ENCODE measurements at regions not wholly inside any gene's neighbourhood (a gene's known extent, or its start where the extent isn't known, plus 50 kb on each side); places are given as distances from the start of the nearest gene placed in this dataset.

GRCh38 chr5:86679529-86679928, 61.8 kb downstream of the COX7C start:
- ATAC-seq, result peak; percentile 85

GRCh38 chr5:86679949-86680348, 62.2 kb downstream of the COX7C start:
- CTCF ChIA-PET, result interaction anchor here (1.5 kb wide), 1 partner anchor 114 kb away, joined by 6 read pairs; no protein-coding TSS in a partner anchor
- TF ChIP-seq E2F4 (CRISPR knock-in tag; IDR thresholded peaks at IDR 0.05; ENCODE audit: borderline replicate concordance, low read depth) (no peak), NR1H2 (CRISPR knock-in tag; IDR thresholded peaks at IDR 0.05) (no peak), E2F5 (CRISPR knock-in tag; IDR thresholded peaks at IDR 0.05) (no peak), MYBL2 (CRISPR knock-in tag; IDR thresholded peaks at IDR 0.05) (no peak), GTF2I (CRISPR knock-in tag; conservative IDR thresholded peaks at IDR 0.05) (no peak), NFE2L1 (CRISPR knock-in tag; IDR thresholded peaks at IDR 0.05) (no peak), FOXP1 (CRISPR knock-in tag; IDR thresholded peaks at IDR 0.05; ENCODE audit: borderline replicate concordance) (no peak)
- POLR2A ChIA-PET, result no interaction called here
- no peaks in the 10 kb centered on the region for H3K4me1 Mint-ChIP-seq
- H3K27me3 Mint-ChIP-seq (ENCODE audit: low read depth), result no peaks in the 10 kb centered on the region
- H3K27ac Mint-ChIP-seq, result no peak overlapping the region
- no peak for ATAC-seq
- DNase-seq (ENCODE audit: low spot score), result no peak
- no peaks in the 10 kb centered on the region for H3K36me3 Mint-ChIP-seq
- H3K9me3 Mint-ChIP-seq, result no peaks in the 10 kb centered on the region
- H3K4me3 Mint-ChIP-seq, result no peak overlapping the region

More at GRCh38 chr5:86679529-86679928, 61.8 kb downstream of the COX7C start:
- no peaks in the 10 kb centered on the region for H3K9me3 Mint-ChIP-seq
- no peak for TF ChIP-seq NR2C2 (CRISPR knock-in tag; IDR thresholded peaks at IDR 0.05)
- TF ChIP-seq CTCF (IDR thresholded peaks at IDR 0.05), result peak; percentile 53
- CTCF ChIA-PET, result interaction anchor here (1.2 to 1.5 kb wide), 2 partner anchors 113 to 216 kb away, joined by 6 to 10 read pairs; no protein-coding TSS in a partner anchor
- no peak overlapping the region for H3K4me3 Mint-ChIP-seq
- no peak for DNase-seq (ENCODE audit: low spot score)
- H3K4me1 Mint-ChIP-seq, result no peaks in the 10 kb centered on the region
- H3K27ac Mint-ChIP-seq, result no peak overlapping the region
- no peaks in the 10 kb centered on the region for H3K36me3 Mint-ChIP-seq
- POLR2A ChIA-PET, result no interaction called here
- no peaks in the 10 kb centered on the region for H3K27me3 Mint-ChIP-seq (ENCODE audit: low read depth)

- no peak for ATAC-seq
- Mint-ChIP-seq H3K36me3 (no peaks in the 10 kb centered on the region), H3K27me3 (ENCODE audit: low read depth) (no peaks in the 10 kb centered on the region), H3K9me3 (no peaks in the 10 kb centered on the region), H3K27ac (no peak overlapping the region), H3K4me1 (no peaks in the 10 kb centered on the region), H3K4me3 (no peak overlapping the region)
- ChIA-PET POLR2A (no interaction called here), CTCF (no interaction called here)
- no peak for DNase-seq (ENCODE audit: low spot score)
- TF ChIP-seq CREM (CRISPR knock-in tag; IDR thresholded peaks at IDR 0.05) (no peak), JUN (CRISPR knock-in tag; IDR thresholded peaks at IDR 0.05) (no peak), E2F4 (CRISPR knock-in tag; IDR thresholded peaks at IDR 0.05; ENCODE audit: borderline replicate concordance, low read depth) (no peak), NR1H2 (CRISPR knock-in tag; IDR thresholded peaks at IDR 0.05) (no peak), TCF7 (CRISPR knock-in tag; IDR thresholded peaks at IDR 0.05; ENCODE audit: low read depth) (no peak), ATF6 (CRISPR knock-in tag; IDR thresholded peaks at IDR 0.05) (no peak), ZNF232 (CRISPR knock-in tag; IDR thresholded peaks at IDR 0.05) (no peak), CTCF (IDR thresholded peaks at IDR 0.05) (no peak), FOXJ3 (CRISPR knock-in tag; IDR thresholded peaks at IDR 0.05; ENCODE audit: borderline replicate concordance) (no peak), ZSCAN18 (CRISPR knock-in tag; IDR thresholded peaks at IDR 0.05) (no peak), RELA (CRISPR knock-in tag; IDR thresholded peaks at IDR 0.05; ENCODE audit: borderline replicate concordance) (no peak), KAT7 (CRISPR knock-in tag; IDR thresholded peaks at IDR 0.05; ENCODE audit: borderline replicate concordance) (no peak), ZNF317 (CRISPR knock-in tag; IDR thresholded peaks at IDR 0.05; ENCODE audit: borderline replicate concordance, low read depth) (no peak)
These were observed 66.5 kb downstream of the COX7C start for GRCh38 chr5:86684222-86684621.
